Large intestine (tissue), 3 donors: ENCODE measurements at regions not wholly inside any gene's neighbourhood (a gene's known extent, or its start where the extent isn't known, plus 50 kb on each side); places are given as distances from the start of the nearest gene placed in this dataset.
"Not testable (repeated sequence)": the region's sequence is repeated elsewhere in the genome, so short reads cannot be mapped to it uniquely, and the experiment has no call there.

Experiments used
- DNase-seq, 2 donors: peaks; one replicate each; pipeline versions ENCODE4 v3.0.0 to v3.0.0-alpha.2; 2013
- H3K27ac ChIP-seq: one replicate; pipeline ENCODE4 v1.5.1; 2013; ENCODE audit warnings: low read length
- H3K27me3 ChIP-seq: 2 replicates; pipeline ENCODE4 v1.6.1; 2013; ENCODE audit warnings: low read length; ENCODE audit not compliant: control insufficient read depth, insufficient read depth
- H3K36me3 ChIP-seq: 2 replicates; pipeline ENCODE4 v1.6.1; 2013; ENCODE audit warnings: low read length; ENCODE audit not compliant: control insufficient read depth, insufficient read depth
- H3K4me1 ChIP-seq: one replicate; pipeline ENCODE4 v1.6.1; 2013; ENCODE audit warnings: low read length; ENCODE audit not compliant: control insufficient read depth, insufficient read depth
- H3K4me3 ChIP-seq: one replicate; pipeline ENCODE4 v1.5.1; 2013; ENCODE audit warnings: low read length
- H3K9me3 ChIP-seq: one replicate; pipeline ENCODE4 v1.6.1; 2013; ENCODE audit warnings: mild to moderate bottlenecking, low read depth, low read length, moderate library complexity; ENCODE audit not compliant: control insufficient read depth
- WGBS: methylation state at CpG from one replicate; pipeline ENCODE4 v1.1.5; 2013; ENCODE audit warnings: low lambda C conversion rate; ENCODE audit not compliant: insufficient coverage; 5-methylcytosine and 5-hydroxymethylcytosine counted together

DNA sequence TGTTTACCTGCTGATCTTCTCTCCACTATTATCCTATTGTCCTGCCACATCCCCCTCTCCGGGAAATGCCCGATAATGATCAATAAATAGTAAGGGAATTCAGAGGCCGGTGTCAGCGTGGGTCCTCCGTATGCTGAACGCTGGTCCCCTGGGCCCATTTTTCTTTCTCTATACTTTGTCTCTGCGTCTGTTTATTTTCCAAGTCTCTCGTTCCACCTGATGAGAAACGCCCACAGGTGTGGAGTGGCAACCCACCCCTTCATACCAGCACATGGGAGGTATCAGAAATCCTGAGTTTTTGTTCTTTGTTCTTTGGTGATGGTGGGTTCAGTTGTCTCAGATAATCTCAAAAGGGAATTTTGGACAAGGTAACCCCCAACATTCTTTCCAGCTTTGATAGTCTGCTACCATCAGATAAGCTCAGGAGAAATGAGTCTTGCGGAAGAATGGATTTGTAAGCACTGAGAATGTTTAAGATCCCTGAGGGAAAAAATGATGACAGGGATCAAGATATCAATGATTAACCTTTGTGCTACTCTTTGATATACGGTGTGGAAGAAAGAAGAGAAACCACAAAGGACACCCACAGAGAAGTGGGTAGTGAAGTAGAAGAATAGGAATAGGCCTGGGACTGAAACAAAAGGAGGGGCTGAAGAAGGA is 117.9 kb downstream of the CEP44 start:
- H3K9me3 ChIP-seq: no peaks in the 10 kb centered on the region
- WGBS: 53% methylated on average over 2 of the region's 11 CpGs
- no peak overlapping the region for H3K4me3 ChIP-seq
- H3K27ac ChIP-seq: no peak overlapping the region
- H3K4me1 ChIP-seq: no peaks in the 10 kb centered on the region
- no peak for DNase-seq
- H3K27me3 ChIP-seq: no peaks in the 10 kb centered on the region
- no peaks in the 10 kb centered on the region for H3K36me3 ChIP-seq

DNA sequence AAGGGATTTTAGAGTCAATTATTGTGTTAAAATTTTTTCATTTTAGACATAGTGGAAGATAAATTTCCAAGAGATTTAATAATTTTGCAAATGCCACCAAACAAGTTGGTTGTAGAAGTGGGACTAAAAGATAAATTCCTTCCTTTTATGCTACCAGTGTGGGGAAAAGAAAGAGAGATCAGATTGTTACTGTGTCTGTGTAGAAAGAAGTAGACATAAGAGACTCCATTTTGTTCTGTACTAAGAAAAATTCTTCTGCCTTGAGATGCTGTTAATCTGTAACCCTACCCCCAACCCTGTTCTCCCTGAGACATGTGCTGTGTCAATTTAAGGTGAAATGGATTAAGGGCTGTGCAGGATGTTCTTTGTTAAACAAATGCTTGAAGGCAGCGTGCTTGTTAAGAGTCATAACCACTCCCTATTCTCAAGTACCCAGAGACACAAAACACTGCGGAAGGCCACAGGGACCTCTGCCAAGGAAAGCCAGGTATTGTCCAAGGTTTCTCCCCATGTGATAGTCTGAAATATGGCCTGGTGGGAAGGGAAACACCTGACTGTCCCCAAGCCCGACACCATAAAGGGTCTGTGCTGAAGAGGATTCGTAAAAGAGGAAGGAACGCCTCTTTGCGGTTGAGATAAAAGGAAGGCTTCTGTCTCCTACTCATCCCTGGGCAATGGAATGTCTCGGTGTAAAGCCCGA is 117.0 kb downstream of the CEP44 start:
- not testable (repeated sequence) for DNase-seq, H3K9me3 ChIP-seq, H3K4me3 ChIP-seq, H3K27me3 ChIP-seq, H3K4me1 ChIP-seq, H3K36me3 ChIP-seq, H3K27ac ChIP-seq
- WGBS: no CpG with 5 or more reads among the region's 8 CpGs

DNA sequence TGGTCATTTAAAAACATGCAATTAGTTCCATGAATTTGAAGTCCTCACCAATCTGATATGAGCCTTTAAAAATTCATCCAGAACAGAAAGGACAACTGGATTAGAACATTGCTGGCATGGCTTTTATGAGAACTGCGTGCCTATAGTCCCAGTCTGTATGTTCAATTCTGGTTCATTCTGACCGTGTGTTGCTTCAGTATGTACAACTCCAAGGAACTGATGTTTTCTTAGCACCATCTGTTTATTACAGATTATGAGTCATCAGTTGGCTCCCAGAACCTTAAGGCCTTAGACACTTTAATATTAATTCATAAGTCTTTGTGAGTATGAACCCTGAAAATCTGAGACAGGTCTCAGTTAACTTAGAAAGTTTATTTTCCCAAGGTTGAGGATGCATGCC is 115.0 kb downstream of the CEP44 start:
- H3K4me1 ChIP-seq: no peaks in the 10 kb centered on the region
- no peak overlapping the region for H3K4me3 ChIP-seq
- no peaks in the 10 kb centered on the region for H3K27me3 ChIP-seq
- WGBS: no CpG with 5 or more reads among the region's 2 CpGs
- H3K27ac ChIP-seq: no peak overlapping the region
- DNase-seq: no peak
- no peaks in the 10 kb centered on the region for H3K36me3 ChIP-seq
- no peaks in the 10 kb centered on the region for H3K9me3 ChIP-seq

DNA sequence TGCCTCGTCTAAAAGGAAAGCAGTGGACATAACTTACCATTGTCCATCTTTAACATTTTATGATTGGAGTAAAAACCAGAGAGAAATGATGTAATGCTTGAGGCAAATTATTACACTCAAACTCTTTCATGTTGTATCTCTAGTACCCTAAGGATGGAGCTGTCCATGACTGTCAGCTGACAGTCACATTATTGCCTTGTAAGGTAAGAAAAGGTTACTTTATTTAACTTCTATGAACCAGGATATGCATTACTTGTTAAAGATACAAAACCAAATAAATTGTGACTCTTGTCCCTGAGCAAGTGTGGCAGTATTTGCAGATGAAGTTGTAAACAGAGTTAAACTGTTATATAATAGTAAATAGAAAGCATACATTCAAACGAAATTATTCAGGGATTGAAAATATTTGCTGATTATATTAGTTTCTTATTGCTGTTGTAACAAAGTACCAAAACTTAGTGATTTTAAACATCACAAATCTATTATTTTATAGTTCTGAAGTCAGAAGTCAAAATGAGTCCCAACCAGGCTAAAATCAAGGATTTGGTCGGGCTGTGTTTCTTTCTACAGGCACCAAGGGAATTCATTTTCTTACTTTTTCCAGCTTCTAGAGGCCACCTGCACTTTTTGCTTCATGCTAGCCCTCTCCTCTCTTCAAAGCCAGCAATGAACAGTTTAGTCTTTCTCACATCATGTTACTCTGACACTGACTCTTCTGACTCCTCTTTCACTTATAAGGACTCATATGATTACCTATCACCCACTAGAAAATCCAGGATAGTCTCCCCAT is 113.8 kb downstream of the CEP44 start:
- Histone ChIP-seq H3K36me3 (no peaks in the 10 kb centered on the region), H3K27ac (no peak overlapping the region), H3K27me3 (no peaks in the 10 kb centered on the region), H3K9me3 (no peaks in the 10 kb centered on the region), H3K4me3 (no peak overlapping the region), H3K4me1 (no peaks in the 10 kb centered on the region)
- DNase-seq: peak in 1 of 2 donors; percentile 54
- 60% methylated on average over 1 of the region's 3 CpGs for WGBS

DNA sequence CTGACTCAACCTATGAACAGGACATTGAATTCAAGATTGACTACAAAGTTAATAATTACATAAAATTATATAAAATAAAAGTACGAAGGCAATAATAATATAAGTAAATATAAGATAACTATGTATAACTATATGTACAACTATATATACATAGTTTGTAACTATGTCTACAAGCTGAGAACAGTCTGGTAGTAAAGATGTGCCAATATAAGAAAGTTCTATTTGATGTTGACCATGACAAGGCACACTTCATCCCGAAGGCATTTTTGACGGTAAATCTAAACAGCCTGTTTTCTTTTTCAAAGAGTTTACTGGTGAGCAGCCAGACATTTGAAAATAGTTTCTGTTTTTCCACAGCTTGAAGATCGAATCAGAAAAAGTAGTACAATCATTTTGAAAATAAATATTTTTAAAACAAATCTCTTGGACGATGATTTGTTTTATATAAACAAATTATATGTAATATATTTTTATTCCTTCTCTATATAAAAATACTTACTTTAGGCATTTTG is 112.9 kb downstream of the CEP44 start:
- no peaks in the 10 kb centered on the region for H3K4me1 ChIP-seq
- H3K4me3 ChIP-seq: no peak overlapping the region
- no peak overlapping the region for H3K27ac ChIP-seq
- 69% methylated on average over 3 of the region's 5 CpGs for WGBS
- H3K9me3 ChIP-seq: no peaks in the 10 kb centered on the region
- H3K36me3 ChIP-seq: no peaks in the 10 kb centered on the region
- DNase-seq: no peak
- no peaks in the 10 kb centered on the region for H3K27me3 ChIP-seq

DNA sequence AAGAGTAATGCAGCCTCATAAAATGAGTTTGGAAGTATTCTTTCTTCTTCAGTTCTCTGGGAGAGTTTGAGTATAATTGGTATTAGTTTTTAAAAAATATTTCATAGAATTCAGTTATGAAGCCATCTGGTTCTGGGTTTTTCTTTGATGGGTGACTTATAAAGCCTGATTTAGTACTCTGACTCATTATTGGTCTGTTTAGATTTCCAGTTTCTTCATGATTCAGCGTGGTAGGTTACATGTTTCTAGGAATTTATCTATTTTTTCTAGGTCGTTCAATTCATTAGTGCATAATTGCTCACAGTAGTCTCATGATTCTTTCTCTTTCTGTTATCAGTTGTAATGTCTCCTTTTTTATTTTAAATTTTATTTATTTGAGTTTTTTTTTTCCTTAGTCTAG is 111.2 kb downstream of the CEP44 start:
- no peak for DNase-seq
- no peaks in the 10 kb centered on the region for H3K9me3 ChIP-seq
- H3K36me3 ChIP-seq: no peaks in the 10 kb centered on the region
- H3K27me3 ChIP-seq: no peaks in the 10 kb centered on the region
- WGBS: 94% methylated on average over 2 of the region's 2 CpGs
- H3K4me1 ChIP-seq: no peaks in the 10 kb centered on the region
- no peak overlapping the region for H3K4me3 ChIP-seq
- no peak overlapping the region for H3K27ac ChIP-seq

DNA sequence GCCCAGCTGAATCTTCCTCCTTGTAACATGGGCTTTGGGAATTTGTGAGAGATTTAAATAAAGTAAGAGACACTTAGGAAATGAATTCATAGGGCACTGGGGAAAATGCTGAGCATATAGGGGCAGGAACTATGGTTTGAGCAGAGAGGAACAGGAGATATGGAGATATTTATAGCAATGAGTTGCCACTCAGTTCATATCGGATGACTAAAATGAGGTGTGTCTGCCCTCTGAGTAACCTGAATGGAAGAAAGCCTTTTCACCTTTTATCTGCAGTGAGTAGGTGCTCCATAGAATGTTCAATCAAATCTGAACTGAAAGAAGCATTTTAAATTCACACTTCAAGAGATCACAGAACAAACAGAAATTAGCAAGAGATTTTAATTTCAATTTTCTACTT is 105.7 kb downstream of the CEP44 start:
- H3K27me3 ChIP-seq: no peaks in the 10 kb centered on the region
- no peak overlapping the region for H3K4me3 ChIP-seq
- DNase-seq: no peak
- WGBS: 50% methylated on average over 1 of the region's 1 CpG
- no peaks in the 10 kb centered on the region for H3K9me3 ChIP-seq
- H3K27ac ChIP-seq: no peak overlapping the region
- H3K36me3 ChIP-seq: no peaks in the 10 kb centered on the region
- H3K4me1 ChIP-seq: no peaks in the 10 kb centered on the region

DNA sequence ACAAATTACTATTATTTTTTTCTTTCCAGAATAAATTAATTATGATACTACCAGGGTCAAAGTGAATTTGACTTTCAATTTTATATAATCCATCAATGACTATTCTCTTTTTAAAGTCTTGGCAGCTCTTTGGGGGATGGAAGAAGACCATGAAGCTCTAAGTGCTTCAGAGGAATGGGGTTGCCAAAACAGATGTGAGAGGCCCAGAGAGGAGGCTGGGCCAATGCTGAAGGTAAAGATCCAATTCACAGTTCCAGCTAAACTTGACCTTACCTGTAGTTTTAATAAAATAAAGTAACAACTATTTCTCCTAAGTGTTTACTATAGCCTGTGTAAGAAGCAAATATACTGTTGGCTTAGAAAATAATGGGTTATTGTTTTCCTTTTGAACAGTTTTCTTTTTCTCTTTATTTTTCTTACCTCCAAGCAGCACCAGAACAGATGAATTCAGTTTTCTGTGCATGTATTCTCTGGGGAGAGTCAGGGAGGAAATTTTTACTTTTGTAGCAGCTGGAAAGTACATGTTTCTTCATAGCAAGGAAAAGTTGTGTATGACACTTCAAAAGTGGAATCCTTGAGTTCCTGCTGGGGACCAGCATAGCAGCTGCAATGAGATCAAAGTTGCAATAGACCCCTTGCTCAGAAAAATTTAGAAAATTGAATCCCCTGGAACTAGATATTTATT is 104.9 kb downstream of the CEP44 start:
- peaks cover 7% of the 10 kb centered on the region for H3K4me1 ChIP-seq
- H3K36me3 ChIP-seq: no peaks in the 10 kb centered on the region
- H3K9me3 ChIP-seq: no peaks in the 10 kb centered on the region
- H3K27me3 ChIP-seq: no peaks in the 10 kb centered on the region
- no peak overlapping the region for H3K4me3 ChIP-seq
- no peak overlapping the region for H3K27ac ChIP-seq
- DNase-seq: no peak

DNA sequence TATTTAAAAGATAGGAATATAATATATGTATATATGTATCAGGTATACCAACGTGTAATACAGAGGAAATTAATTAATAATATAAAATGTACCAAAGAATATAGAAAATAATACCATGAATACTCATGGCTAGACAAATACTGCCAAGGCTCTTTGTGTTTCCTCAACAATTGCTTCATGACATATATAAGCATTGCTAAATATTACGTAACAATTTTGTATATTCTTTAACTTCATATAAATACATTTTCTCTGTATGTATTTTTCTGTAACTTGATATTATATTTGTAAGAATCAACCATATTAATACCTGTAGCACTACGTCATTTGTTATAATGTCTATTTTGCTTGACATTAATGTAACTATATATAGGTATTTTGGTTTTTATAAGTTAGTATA is 104.0 kb downstream of the CEP44 start:
- Histone ChIP-seq H3K27ac (no peak overlapping the region), H3K4me3 (no peak overlapping the region), H3K36me3 (no peaks in the 10 kb centered on the region), H3K9me3 (no peaks in the 10 kb centered on the region), H3K4me1 (peaks cover 8% of the 10 kb centered on the region), H3K27me3 (no peaks in the 10 kb centered on the region)
- WGBS: 60% methylated on average over 1 of the region's 3 CpGs
- DNase-seq: no peak

DNA sequence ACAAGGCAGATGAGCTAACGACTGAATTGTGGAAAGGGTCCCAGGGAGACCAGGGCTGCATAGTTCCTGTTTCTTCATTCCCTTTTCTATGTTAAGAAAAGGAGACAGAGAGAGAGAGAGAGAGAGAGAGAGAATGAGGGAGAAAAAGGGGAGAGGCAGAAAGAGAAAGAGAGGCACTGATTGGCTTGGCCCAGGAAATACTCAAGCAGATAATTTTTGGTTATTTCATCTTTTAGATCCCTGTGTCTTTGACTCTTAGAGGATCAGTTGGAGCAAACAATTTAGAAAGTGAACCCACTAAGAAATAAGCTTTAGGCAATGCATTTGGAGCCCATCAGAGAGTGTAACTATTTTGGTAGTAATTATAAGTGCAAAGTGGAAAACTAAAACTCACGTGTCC is 103.4 kb downstream of the CEP44 start:
- peaks cover 9% of the 10 kb centered on the region for H3K4me1 ChIP-seq
- no peak for DNase-seq
- WGBS: 71% methylated on average over 1 of the region's 2 CpGs

More for the DNA sequence above, 103.4 kb downstream of the CEP44 start:
- H3K4me3 ChIP-seq: no peak overlapping the region
- no peaks in the 10 kb centered on the region for H3K9me3 ChIP-seq
- H3K27me3 ChIP-seq: no peaks in the 10 kb centered on the region
- H3K36me3 ChIP-seq: no peaks in the 10 kb centered on the region
- no peak overlapping the region for H3K27ac ChIP-seq
